ENCODE measurements at regions not wholly inside any gene's neighbourhood (a gene's known extent, or its start where the extent isn't known, plus 50 kb on each side); places are given as distances from the start of the nearest gene placed in this dataset.

DNA sequence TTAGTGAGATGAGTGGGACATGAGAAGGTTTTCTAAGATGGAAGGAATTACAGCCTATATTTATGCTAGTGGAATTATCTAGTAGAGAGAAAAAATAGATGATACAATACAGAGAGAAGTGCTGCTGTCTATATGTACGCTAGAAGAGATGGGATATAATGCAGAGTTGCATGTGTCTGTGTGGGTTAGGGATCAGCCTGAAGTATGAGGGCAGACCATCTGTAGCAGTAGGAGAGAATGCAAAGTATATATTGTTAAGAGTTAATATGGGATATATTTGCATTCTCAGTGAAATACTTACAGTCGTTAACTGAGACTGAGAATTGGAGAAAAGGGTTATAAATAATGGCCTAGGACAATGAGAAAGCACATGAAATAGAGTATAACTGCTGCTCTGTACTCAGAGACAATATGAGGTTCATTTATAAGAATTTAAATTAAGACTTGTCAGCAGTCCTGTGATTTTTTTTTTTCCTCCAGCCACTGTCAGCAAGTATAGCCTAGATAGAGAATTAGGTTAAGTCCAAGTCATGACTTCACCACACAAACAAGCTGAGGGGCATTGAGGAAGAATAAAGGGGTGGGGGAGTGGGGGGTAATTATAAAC is 77.8 kb downstream of the SLITRK1 start:
- TF ChIP-seq, protein P1, sequence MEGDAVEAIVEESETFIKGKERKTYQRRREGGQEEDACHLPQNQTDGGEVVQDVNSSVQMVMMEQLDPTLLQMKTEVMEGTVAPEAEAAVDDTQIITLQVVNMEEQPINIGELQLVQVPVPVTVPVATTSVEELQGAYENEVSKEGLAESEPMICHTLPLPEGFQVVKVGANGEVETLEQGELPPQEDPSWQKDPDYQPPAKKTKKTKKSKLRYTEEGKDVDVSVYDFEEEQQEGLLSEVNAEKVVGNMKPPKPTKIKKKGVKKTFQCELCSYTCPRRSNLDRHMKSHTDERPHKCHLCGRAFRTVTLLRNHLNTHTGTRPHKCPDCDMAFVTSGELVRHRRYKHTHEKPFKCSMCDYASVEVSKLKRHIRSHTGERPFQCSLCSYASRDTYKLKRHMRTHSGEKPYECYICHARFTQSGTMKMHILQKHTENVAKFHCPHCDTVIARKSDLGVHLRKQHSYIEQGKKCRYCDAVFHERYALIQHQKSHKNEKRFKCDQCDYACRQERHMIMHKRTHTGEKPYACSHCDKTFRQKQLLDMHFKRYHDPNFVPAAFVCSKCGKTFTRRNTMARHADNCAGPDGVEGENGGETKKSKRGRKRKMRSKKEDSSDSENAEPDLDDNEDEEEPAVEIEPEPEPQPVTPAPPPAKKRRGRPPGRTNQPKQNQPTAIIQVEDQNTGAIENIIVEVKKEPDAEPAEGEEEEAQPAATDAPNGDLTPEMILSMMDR (tag by site-specific recombination; IDR thresholded peaks at IDR 0.05): no peak
- TF ChIP-seq ZNF561 (tag by site-specific recombination; IDR thresholded peaks at IDR 0.05; ENCODE audit: borderline replicate concordance) (no peak), ZSCAN23 (tag by site-specific recombination; IDR thresholded peaks at IDR 0.05) (no peak), ZNF623 (tag by site-specific recombination; IDR thresholded peaks at IDR 0.05) (no peak), ZNF10 (tag by site-specific recombination; IDR thresholded peaks at IDR 0.05) (no peak), ZFP69B (tag by site-specific recombination; IDR thresholded peaks at IDR 0.05) (no peak), ZNF660 (tag by site-specific recombination; IDR thresholded peaks at IDR 0.05) (no peak), ZBTB21 (tag by site-specific recombination; IDR thresholded peaks at IDR 0.05) (no peak), ZNF274 (IDR thresholded peaks at IDR 0.05; ENCODE audit: low read length) (no peak), ZNF274 (tag by site-specific recombination; IDR thresholded peaks at IDR 0.05; ENCODE audit: borderline replicate concordance) (no peak)
- TF ChIP-seq, protein P2, sequence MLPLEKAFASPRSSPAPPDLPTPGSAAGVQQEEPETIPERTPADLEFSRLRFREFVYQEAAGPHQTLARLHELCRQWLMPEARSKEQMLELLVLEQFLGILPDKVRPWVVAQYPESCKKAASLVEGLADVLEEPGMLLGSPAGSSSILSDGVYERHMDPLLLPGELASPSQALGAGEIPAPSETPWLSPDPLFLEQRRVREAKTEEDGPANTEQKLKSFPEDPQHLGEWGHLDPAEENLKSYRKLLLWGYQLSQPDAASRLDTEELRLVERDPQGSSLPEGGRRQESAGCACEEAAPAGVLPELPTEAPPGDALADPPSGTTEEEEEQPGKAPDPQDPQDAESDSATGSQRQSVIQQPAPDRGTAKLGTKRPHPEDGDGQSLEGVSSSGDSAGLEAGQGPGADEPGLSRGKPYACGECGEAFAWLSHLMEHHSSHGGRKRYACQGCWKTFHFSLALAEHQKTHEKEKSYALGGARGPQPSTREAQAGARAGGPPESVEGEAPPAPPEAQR (tag by site-specific recombination; IDR thresholded peaks at IDR 0.05): no peak
